Tibial nerve (tissue), 4 donors: ENCODE measurements at regions not wholly inside any gene's neighbourhood (a gene's known extent, or its start where the extent isn't known, plus 50 kb on each side); places are given as distances from the start of the nearest gene placed in this dataset.

Experiments
- EP300 ChIP-seq, 2 donors: sonication (generic); formaldehyde crosslinking; IDR thresholded peaks; one replicate each; pipeline ENCODE4 v1.6.1; 2017; ENCODE audit warnings: antibody characterized with exemption in 2 of 2, mild to moderate bottlenecking in 1 of 2
- TF ChIP-seq, protein P1 (sequence below), 5 experiments: fragments of 200-600 bp in 3 of 5; fragments of 450-650 bp in 2 of 5; sonication (generic) in 3 of 5; IDR thresholded peaks; one replicate each; pipeline ENCODE4 v1.5.1; 2016 to 2019; ENCODE audit warnings: antibody characterized with exemption in 5 of 5, mild to moderate bottlenecking in 3 of 5, moderate library complexity in 2 of 5

DNA sequence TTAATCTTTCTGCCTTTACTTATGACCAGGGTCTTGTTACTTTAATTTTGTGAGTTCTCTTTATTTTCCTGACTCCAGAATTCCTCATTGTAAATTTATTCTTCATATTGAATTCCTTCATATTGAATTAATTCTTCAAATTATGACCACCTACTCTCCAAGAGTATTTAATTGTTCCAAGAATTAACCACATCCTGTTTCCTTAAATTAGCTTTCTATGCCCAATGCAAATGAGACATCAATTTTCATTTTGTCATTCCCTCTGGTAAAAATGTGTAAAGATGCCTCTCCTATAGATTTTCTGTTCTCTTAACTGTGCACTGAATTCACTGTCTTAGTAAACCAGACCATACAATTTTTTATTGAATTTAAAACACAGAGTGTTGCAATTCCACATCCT, 211.2 kb upstream of the GRIA4 start:
- TF ChIP-seq, protein P1, sequence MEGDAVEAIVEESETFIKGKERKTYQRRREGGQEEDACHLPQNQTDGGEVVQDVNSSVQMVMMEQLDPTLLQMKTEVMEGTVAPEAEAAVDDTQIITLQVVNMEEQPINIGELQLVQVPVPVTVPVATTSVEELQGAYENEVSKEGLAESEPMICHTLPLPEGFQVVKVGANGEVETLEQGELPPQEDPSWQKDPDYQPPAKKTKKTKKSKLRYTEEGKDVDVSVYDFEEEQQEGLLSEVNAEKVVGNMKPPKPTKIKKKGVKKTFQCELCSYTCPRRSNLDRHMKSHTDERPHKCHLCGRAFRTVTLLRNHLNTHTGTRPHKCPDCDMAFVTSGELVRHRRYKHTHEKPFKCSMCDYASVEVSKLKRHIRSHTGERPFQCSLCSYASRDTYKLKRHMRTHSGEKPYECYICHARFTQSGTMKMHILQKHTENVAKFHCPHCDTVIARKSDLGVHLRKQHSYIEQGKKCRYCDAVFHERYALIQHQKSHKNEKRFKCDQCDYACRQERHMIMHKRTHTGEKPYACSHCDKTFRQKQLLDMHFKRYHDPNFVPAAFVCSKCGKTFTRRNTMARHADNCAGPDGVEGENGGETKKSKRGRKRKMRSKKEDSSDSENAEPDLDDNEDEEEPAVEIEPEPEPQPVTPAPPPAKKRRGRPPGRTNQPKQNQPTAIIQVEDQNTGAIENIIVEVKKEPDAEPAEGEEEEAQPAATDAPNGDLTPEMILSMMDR (IDR thresholded peaks at IDR 0.05): no peak
- TF ChIP-seq EP300 (IDR thresholded peaks at IDR 0.05): no peak
